ENCODE measurements at regions not wholly inside any gene's neighbourhood (a gene's known extent, or its start where the extent isn't known, plus 50 kb on each side); places are given as distances from the start of the nearest gene placed in this dataset.

GRCh38 chr17:56648321-56648720, 54.8 kb downstream of the NOG start:
- ATAC-seq = no peak
- intact Hi-C loops (cut with DNase I) = no loop called here
- DNase-seq (ENCODE audit: low spot score) = no peak

- ATAC-seq = no peak
- intact Hi-C loops (cut with DNase I) = no loop called here
Measured at GRCh38 chr17:56648806-56649205, 55.3 kb downstream of the NOG start.

GRCh38 chr17:56652628-56653027, 59.1 kb downstream of the NOG start:
- no peak for DNase-seq (ENCODE audit: low spot score)
- ATAC-seq = no peak
- intact Hi-C loops (cut with DNase I) = no loop called here

More at GRCh38 chr17:56648806-56649205, 55.3 kb downstream of the NOG start:
- no peak for DNase-seq (ENCODE audit: low spot score)

- ATAC-seq (no peak), DNase-seq (ENCODE audit: low spot score) (no peak)
- intact Hi-C loops (cut with DNase I) = no loop called here
Measured at GRCh38 chr17:56653877-56654276, 60.4 kb downstream of the NOG start.

- DNase-seq (ENCODE audit: low spot score) = no peak
- intact Hi-C loops (cut with DNase I) = no loop called here
- ATAC-seq = no peak
Measured at GRCh38 chr17:56656701-56657327, 63.3 kb downstream of the NOG start.

- no peak for DNase-seq (ENCODE audit: low spot score)
- intact Hi-C loops (cut with DNase I) = no loop called here
- ATAC-seq = no peak
Measured at GRCh38 chr17:56658648-56659047, 65.1 kb downstream of the NOG start.

- DNase-seq (ENCODE audit: low spot score) (no peak), ATAC-seq (no peak)
- intact Hi-C loops (cut with DNase I) = no loop called here
Measured at GRCh38 chr17:56659622-56660021, 66.1 kb downstream of the NOG start.

- ATAC-seq (no peak), DNase-seq (ENCODE audit: low spot score) (no peak)
- intact Hi-C loops (cut with DNase I) = no loop called here
Measured at GRCh38 chr17:56661906-56662305, 68.4 kb downstream of the NOG start.

- DNase-seq (ENCODE audit: low spot score) = no peak
- intact Hi-C loops (cut with DNase I) = no loop called here
- no peak for ATAC-seq
Measured at GRCh38 chr17:56665864-56666263, 72.4 kb downstream of the NOG start.

- ATAC-seq (no peak), DNase-seq (ENCODE audit: low spot score) (no peak)
- intact Hi-C loops (cut with DNase I) = no loop called here
Measured at GRCh38 chr17:56667925-56668458, 74.5 kb downstream of the NOG start.

- ATAC-seq (no peak), DNase-seq (ENCODE audit: low spot score) (no peak)
- intact Hi-C loops (cut with DNase I) = no loop called here
Measured at GRCh38 chr17:56672195-56672594, 78.7 kb downstream of the NOG start.

GRCh38 chr17:56674401-56674925, 81.0 kb downstream of the NOG start:
- no peak for ATAC-seq
- intact Hi-C loops (cut with DNase I) = no loop called here
- DNase-seq (ENCODE audit: low spot score) = no peak

GRCh38 chr17:56675876-56676660, 82.6 kb downstream of the NOG start:
- ATAC-seq = no peak
- DNase-seq (ENCODE audit: low spot score) = no peak
- intact Hi-C loops (cut with DNase I) = no loop called here

GRCh38 chr17:56676810-56677209, 83.3 kb downstream of the NOG start:
- DNase-seq (ENCODE audit: low spot score) = no peak
- intact Hi-C loops (cut with DNase I) = no loop called here

GRCh38 chr17:56678249-56679114, 85.0 kb downstream of the NOG start:
- ATAC-seq (peak; percentile 55), DNase-seq (ENCODE audit: low spot score) (no peak)
- intact Hi-C loops (cut with DNase I) = no loop called here

More at GRCh38 chr17:56676810-56677209, 83.3 kb downstream of the NOG start:
- no peak for ATAC-seq

GRCh38 chr17:56679115-56679776, 85.7 kb downstream of the NOG start:
- DNase-seq (ENCODE audit: low spot score) = no peak
- ATAC-seq = peak; percentile 72
- intact Hi-C loops (cut with DNase I) = no loop called here

GRCh38 chr17:56679777-56680422, 86.4 kb downstream of the NOG start:
- ATAC-seq (no peak), DNase-seq (ENCODE audit: low spot score) (no peak)
- intact Hi-C loops (cut with DNase I) = no loop called here

- intact Hi-C loops (cut with DNase I) = no loop called here
- DNase-seq (ENCODE audit: low spot score) (no peak), ATAC-seq (no peak)
Measured at GRCh38 chr17:56680676-56681075, 87.2 kb downstream of the NOG start.

Data from sciatic nerve (tissue), 2 donors.